HEK293 (cell line): ENCODE measurements at regions not wholly inside any gene's neighbourhood (a gene's known extent, or its start where the extent isn't known, plus 50 kb on each side); places are given as distances from the start of the nearest gene placed in this dataset.

Experiments used
- CTCF ChIA-PET: fragments of 350-600 bp; formaldehyde crosslinking; extraction: SDS; loops from one replicate; lab custom pipeline; 2021; ENCODE audit warnings: antibody characterized with exemption; lab: Yijun Ruan, JAX
- POLR2A ChIA-PET: fragments of 300-600 bp; formaldehyde crosslinking; extraction: SDS; loops from one replicate; lab custom pipeline; 2020; ENCODE audit warnings: antibody characterized with exemption, inconsistent platforms; lab: Yijun Ruan, JAX
- H3K27ac ChIP-seq: fragments of 200-500 bp; sonication (Bioruptor generic); 2 replicates; pipeline ENCODE4 v1.5.1; 2014; ENCODE audit warnings: low read depth, low read length, control low read depth, inconsistent platforms; ENCODE audit errors: extremely low read depth
- H3K36me3 ChIP-seq, 2 experiments: fragments of 200-500 bp in 1 of 2; sonication (Bioruptor generic) in 1 of 2; 1 replicate in 1 of 2; 2 replicates in 1 of 2; pipeline ENCODE4 v1.5.1; 2014 to 2017; ENCODE audit warnings: inconsistent platforms in 2 of 2, low read length in 2 of 2; ENCODE audit not compliant: control insufficient read depth in 2 of 2, insufficient read depth in 1 of 2
- H3K4me1 ChIP-seq: fragments of 200-500 bp; sonication (Bioruptor generic); 2 replicates; pipeline ENCODE4 v1.5.1; 2014; ENCODE audit warnings: mild to moderate bottlenecking, low read length, inconsistent platforms; ENCODE audit not compliant: control insufficient read depth, insufficient read depth
- H3K4me3 ChIP-seq: 2 replicates; pipeline ENCODE4 v1.5.1; 2011; ENCODE audit warnings: low read depth, mild to moderate bottlenecking, control low read depth, low read length, moderate library complexity
- H3K9me3 ChIP-seq: fragments of 200-500 bp; sonication (Bioruptor generic); 2 replicates; pipeline ENCODE4 v1.5.1; 2014; ENCODE audit warnings: low read depth, low read length, inconsistent platforms; ENCODE audit not compliant: control insufficient read depth, insufficient read depth
- GLI2 ChIP-seq: fragments of 450-650 bp; formaldehyde crosslinking; IDR thresholded peaks from 2 replicates; pipeline ENCODE4; 2017; ENCODE audit warnings: missing biosample characterization, missing genetic modification characterization, low read depth, borderline replicate concordance
- GLIS1 ChIP-seq: fragments of 450-650 bp; formaldehyde crosslinking; IDR thresholded peaks from 2 replicates; pipeline ENCODE4 v1.5.1; 2016; ENCODE audit warnings: missing biosample characterization, missing genetic modification characterization
- HIC1 ChIP-seq: fragments of 450-650 bp; formaldehyde crosslinking; IDR thresholded peaks from 2 replicates; pipeline ENCODE4 v1.5.1; 2016; ENCODE audit warnings: missing biosample characterization, missing genetic modification characterization
- YY2 ChIP-seq: fragments of 450-650 bp; formaldehyde crosslinking; IDR thresholded peaks from 2 replicates; pipeline ENCODE4 v1.5.1; 2016; ENCODE audit warnings: missing biosample characterization, missing genetic modification characterization
- ZBTB7A ChIP-seq: fragments of 450-650 bp; formaldehyde crosslinking; IDR thresholded peaks from 2 replicates; pipeline ENCODE4 v1.5.1; 2016; ENCODE audit warnings: low read depth, missing biosample characterization, missing genetic modification characterization
- ZFHX2 ChIP-seq: fragments of 450-650 bp; formaldehyde crosslinking; conservative IDR thresholded peaks from 2 replicates; pipeline ENCODE4 v1.5.1; 2016; ENCODE audit warnings: missing biosample characterization, missing genetic modification characterization
- ZFP69B ChIP-seq: fragments of 450-650 bp; formaldehyde crosslinking; IDR thresholded peaks from 2 replicates; pipeline ENCODE4 v1.5.1; 2016; ENCODE audit warnings: missing biosample characterization, missing genetic modification characterization
- ZNF10 ChIP-seq: fragments of 450-650 bp; formaldehyde crosslinking; IDR thresholded peaks from 2 replicates; pipeline ENCODE4 v1.5.1; 2017; ENCODE audit warnings: missing biosample characterization, missing genetic modification characterization
- ZNF112 ChIP-seq: fragments of 450-650 bp; formaldehyde crosslinking; IDR thresholded peaks from 2 replicates; pipeline ENCODE4 v1.5.0; 2017; ENCODE audit warnings: missing biosample characterization, missing genetic modification characterization
- ZNF184 ChIP-seq: fragments of 450-650 bp; IDR thresholded peaks from 2 replicates; pipeline ENCODE4 v1.5.1; 2018; ENCODE audit warnings: missing biosample characterization, mild to moderate bottlenecking, missing genetic modification characterization
- ZNF211 ChIP-seq: fragments of 450-650 bp; formaldehyde crosslinking; IDR thresholded peaks from 2 replicates; pipeline ENCODE4 v1.5.1; 2016; ENCODE audit warnings: low read depth, missing biosample characterization, missing genetic modification characterization
- ZNF239 ChIP-seq: fragments of 450-650 bp; formaldehyde crosslinking; IDR thresholded peaks from 2 replicates; pipeline ENCODE4 v1.5.1; 2016; ENCODE audit warnings: missing biosample characterization, missing genetic modification characterization
- ZNF274 ChIP-seq, 2 experiments: fragments of 200-500 bp in 1 of 2; fragments of 450-650 bp in 1 of 2; sonication (Bioruptor generic) in 1 of 2; formaldehyde crosslinking in 1 of 2; IDR thresholded peaks; 2 replicates each; pipeline versions ENCODE4 v1.5.1 to v1.6.1; 2014 to 2016; ENCODE audit warnings: borderline replicate concordance in 1 of 2, inconsistent platforms in 1 of 2, low read length in 1 of 2, missing biosample characterization in 1 of 2, missing genetic modification characterization in 1 of 2
- ZNF292 ChIP-seq: fragments of 450-650 bp; formaldehyde crosslinking; IDR thresholded peaks from 2 replicates; pipeline ENCODE4 v1.5.1; 2016; ENCODE audit warnings: low read depth, missing biosample characterization, missing genetic modification characterization, borderline replicate concordance
- ZNF324 ChIP-seq: fragments of 450-650 bp; formaldehyde crosslinking; IDR thresholded peaks from 2 replicates; pipeline ENCODE4 v1.5.1; 2016; ENCODE audit warnings: missing biosample characterization, missing genetic modification characterization
- ZNF350 ChIP-seq: fragments of 450-650 bp; formaldehyde crosslinking; IDR thresholded peaks from 2 replicates; pipeline ENCODE4 v1.5.0; 2017; ENCODE audit warnings: missing biosample characterization, mild to moderate bottlenecking, missing genetic modification characterization
- ZNF510 ChIP-seq: fragments of 450-650 bp; formaldehyde crosslinking; IDR thresholded peaks from 2 replicates; pipeline ENCODE4 v1.5.1; 2018; ENCODE audit warnings: mild to moderate bottlenecking, missing genetic modification characterization, missing biosample characterization; ENCODE audit not compliant: insufficient replicate concordance
- ZNF555 ChIP-seq: fragments of 450-650 bp; formaldehyde crosslinking; conservative IDR thresholded peaks from 2 replicates; pipeline ENCODE4 v1.5.1; 2017; ENCODE audit warnings: missing biosample characterization, mild to moderate bottlenecking, missing genetic modification characterization, inconsistent platforms
- ZNF654 ChIP-seq: fragments of 450-650 bp; formaldehyde crosslinking; IDR thresholded peaks from 2 replicates; pipeline ENCODE4 v1.5.1; 2016; ENCODE audit warnings: low read depth, missing biosample characterization, missing genetic modification characterization
- ZNF658 ChIP-seq: fragments of 450-650 bp; formaldehyde crosslinking; IDR thresholded peaks from 2 replicates; pipeline ENCODE4; 2016; ENCODE audit warnings: missing biosample characterization, missing genetic modification characterization
- ZNF76 ChIP-seq: fragments of 450-650 bp; formaldehyde crosslinking; IDR thresholded peaks from 2 replicates; pipeline ENCODE4; 2016; ENCODE audit warnings: low read depth, missing biosample characterization, missing genetic modification characterization, borderline replicate concordance
- ZSCAN23 ChIP-seq: fragments of 450-650 bp; formaldehyde crosslinking; IDR thresholded peaks from 2 replicates; pipeline ENCODE4 v1.5.1; 2016; ENCODE audit warnings: missing biosample characterization, missing genetic modification characterization
- ZSCAN30 ChIP-seq: fragments of 450-650 bp; IDR thresholded peaks from 2 replicates; pipeline ENCODE4 v1.5.1; 2018; ENCODE audit warnings: missing biosample characterization, mild to moderate bottlenecking, missing genetic modification characterization, moderate library complexity
- TF ChIP-seq, protein P1 (sequence below): fragments of 450-650 bp; formaldehyde crosslinking; IDR thresholded peaks from 2 replicates; pipeline ENCODE4 v1.5.1; 2016; ENCODE audit warnings: missing biosample characterization, missing genetic modification characterization
- TF ChIP-seq, protein P2 (sequence below): fragments of 450-650 bp; formaldehyde crosslinking; IDR thresholded peaks from 2 replicates; pipeline ENCODE4 v1.5.1; 2017; ENCODE audit warnings: missing biosample characterization, missing genetic modification characterization
- TF ChIP-seq, protein P3 (sequence below): fragments of 450-650 bp; formaldehyde crosslinking; IDR thresholded peaks from 2 replicates; pipeline ENCODE4 v1.5.1; 2016; ENCODE audit warnings: missing biosample characterization, missing genetic modification characterization

DNA sequence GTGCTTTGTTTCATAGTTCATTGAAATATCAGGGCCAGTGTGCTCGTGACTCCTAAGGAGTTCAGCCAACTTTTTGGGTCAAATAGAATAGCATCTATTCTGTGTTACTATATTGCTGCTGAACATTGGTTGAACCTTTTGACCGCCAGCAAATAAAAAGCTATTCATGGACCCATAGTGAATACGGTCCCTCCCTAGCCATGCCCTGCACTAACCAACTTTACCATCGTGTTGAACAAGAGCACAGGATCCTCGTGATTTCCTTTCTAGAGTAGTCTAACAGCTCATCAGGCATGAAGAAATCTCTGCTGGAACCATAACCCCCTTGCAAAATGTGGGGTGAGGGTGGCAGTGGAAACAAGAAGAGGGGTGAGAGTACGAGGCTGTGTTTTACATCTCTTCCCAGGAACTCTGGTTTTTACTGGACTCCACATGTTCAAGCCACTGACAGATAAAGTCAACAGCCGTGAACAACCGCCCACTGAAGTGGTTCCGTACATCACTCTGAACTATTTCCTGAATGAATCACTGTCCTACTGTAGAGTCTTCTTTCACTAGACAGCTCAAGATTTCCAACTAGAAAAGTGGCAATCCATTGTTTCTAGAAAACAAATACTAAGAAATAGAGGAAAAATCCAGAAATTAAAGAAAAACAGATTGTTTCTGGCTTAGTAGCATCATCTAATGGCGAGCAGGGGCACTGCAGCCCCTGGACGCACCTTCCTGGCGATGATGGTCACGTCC is 70.1 kb upstream of the SPATA31E1 start:
- H3K4me3 ChIP-seq: no peak overlapping the region
- TF ChIP-seq ZNF654 (peak; percentile 55), ZBTB7A (tag by site-specific recombination) (no peak)
- TF ChIP-seq, protein P1, sequence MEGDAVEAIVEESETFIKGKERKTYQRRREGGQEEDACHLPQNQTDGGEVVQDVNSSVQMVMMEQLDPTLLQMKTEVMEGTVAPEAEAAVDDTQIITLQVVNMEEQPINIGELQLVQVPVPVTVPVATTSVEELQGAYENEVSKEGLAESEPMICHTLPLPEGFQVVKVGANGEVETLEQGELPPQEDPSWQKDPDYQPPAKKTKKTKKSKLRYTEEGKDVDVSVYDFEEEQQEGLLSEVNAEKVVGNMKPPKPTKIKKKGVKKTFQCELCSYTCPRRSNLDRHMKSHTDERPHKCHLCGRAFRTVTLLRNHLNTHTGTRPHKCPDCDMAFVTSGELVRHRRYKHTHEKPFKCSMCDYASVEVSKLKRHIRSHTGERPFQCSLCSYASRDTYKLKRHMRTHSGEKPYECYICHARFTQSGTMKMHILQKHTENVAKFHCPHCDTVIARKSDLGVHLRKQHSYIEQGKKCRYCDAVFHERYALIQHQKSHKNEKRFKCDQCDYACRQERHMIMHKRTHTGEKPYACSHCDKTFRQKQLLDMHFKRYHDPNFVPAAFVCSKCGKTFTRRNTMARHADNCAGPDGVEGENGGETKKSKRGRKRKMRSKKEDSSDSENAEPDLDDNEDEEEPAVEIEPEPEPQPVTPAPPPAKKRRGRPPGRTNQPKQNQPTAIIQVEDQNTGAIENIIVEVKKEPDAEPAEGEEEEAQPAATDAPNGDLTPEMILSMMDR (tag by site-specific recombination): peak; percentile 30; the same call in 1 of the 2 replicates
- ChIA-PET POLR2A (no interaction called here), CTCF (interaction anchor here (0.6 to 2.4 kb wide), 13 partner anchors 10 to 487 kb away, joined by 3 to 12 read pairs (median 5); no protein-coding TSS in a partner anchor)
- no peak overlapping the region for H3K27ac ChIP-seq
- no peaks in the 10 kb centered on the region for H3K9me3 ChIP-seq
- H3K4me1 ChIP-seq: no peaks in the 10 kb centered on the region
- no peaks in the 10 kb centered on the region for H3K36me3 ChIP-seq

GRCh38 chr9:87813119-87813463 is 69.6 kb upstream of the SPATA31E1 start:
- H3K27ac ChIP-seq: no peak overlapping the region
- H3K9me3 ChIP-seq: no peaks in the 10 kb centered on the region
- H3K4me3 ChIP-seq: no peak overlapping the region
- no peaks in the 10 kb centered on the region for H3K36me3 ChIP-seq
- H3K4me1 ChIP-seq: no peaks in the 10 kb centered on the region
- TF ChIP-seq ZNF112 (no peak), ZNF292 (tag by site-specific recombination) (no peak), ZNF658 (no peak), ZFP69B (tag by site-specific recombination) (no peak), ZNF211 (no peak), ZNF510 (tag by site-specific recombination) (no peak), ZNF274 (IDR thresholded peaks at IDR 0.05; ENCODE audit: low read length) (no peak), ZNF274 (tag by site-specific recombination; IDR thresholded peaks at IDR 0.05; ENCODE audit: borderline replicate concordance) (no peak), ZNF555 (tag by site-specific recombination) (no peak), ZFHX2 (tag by site-specific recombination) (no peak), ZNF76 (no peak), ZNF324 (no peak), ZNF184 (no peak), ZNF10 (tag by site-specific recombination) (no peak), GLIS1 (tag by site-specific recombination) (no peak)
- TF ChIP-seq, protein P2, sequence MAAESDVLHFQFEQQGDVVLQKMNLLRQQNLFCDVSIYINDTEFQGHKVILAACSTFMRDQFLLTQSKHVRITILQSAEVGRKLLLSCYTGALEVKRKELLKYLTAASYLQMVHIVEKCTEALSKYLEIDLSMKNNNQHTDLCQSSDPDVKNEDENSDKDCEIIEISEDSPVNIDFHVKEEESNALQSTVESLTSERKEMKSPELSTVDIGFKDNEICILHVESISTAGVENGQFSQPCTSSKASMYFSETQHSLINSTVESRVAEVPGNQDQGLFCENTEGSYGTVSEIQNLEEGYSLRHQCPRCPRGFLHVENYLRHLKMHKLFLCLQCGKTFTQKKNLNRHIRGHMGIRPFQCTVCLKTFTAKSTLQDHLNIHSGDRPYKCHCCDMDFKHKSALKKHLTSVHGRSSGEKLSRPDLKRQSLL (tag by site-specific recombination): no peak
- POLR2A ChIA-PET: no interaction called here
- CTCF ChIA-PET: interaction anchor here (0.7 to 1.9 kb wide), 10 partner anchors 9 to 488 kb away, joined by 3 to 12 read pairs (median 3); no protein-coding TSS in a partner anchor

GRCh38 chr9:87816036-87816435 is 66.6 kb upstream of the SPATA31E1 start:
- Histone ChIP-seq H3K4me1 (no peaks in the 10 kb centered on the region), H3K9me3 (no peaks in the 10 kb centered on the region), H3K27ac (no peak overlapping the region), H3K36me3 (no peaks in the 10 kb centered on the region), H3K4me3 (no peak overlapping the region)
- CTCF ChIA-PET: interaction anchor here (0.6 to 1.0 kb wide), 2 partner anchors 115 to 132 kb away, joined by 3 to 6 read pairs; no protein-coding TSS in a partner anchor
- POLR2A ChIA-PET: no interaction called here
- TF ChIP-seq ZSCAN30 (tag by site-specific recombination): no peak
- TF ChIP-seq ZNF350 (tag by site-specific recombination): peak; percentile 82
- TF ChIP-seq HIC1 (tag by site-specific recombination): no peak
- TF ChIP-seq ZFHX2 (tag by site-specific recombination): no peak
- TF ChIP-seq GLI2 (tag by site-specific recombination): no peak
- no peak for TF ChIP-seq ZFP69B (tag by site-specific recombination)
- no peak for TF ChIP-seq YY2 (tag by site-specific recombination)
- TF ChIP-seq ZNF239 (tag by site-specific recombination): no peak
- TF ChIP-seq ZSCAN23 (tag by site-specific recombination): no peak
- TF ChIP-seq, protein P3, sequence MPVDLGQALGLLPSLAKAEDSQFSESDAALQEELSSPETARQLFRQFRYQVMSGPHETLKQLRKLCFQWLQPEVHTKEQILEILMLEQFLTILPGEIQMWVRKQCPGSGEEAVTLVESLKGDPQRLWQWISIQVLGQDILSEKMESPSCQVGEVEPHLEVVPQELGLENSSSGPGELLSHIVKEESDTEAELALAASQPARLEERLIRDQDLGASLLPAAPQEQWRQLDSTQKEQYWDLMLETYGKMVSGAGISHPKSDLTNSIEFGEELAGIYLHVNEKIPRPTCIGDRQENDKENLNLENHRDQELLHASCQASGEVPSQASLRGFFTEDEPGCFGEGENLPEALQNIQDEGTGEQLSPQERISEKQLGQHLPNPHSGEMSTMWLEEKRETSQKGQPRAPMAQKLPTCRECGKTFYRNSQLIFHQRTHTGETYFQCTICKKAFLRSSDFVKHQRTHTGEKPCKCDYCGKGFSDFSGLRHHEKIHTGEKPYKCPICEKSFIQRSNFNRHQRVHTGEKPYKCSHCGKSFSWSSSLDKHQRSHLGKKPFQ (tag by site-specific recombination): no peak
